HG03095 (cell line): ENCODE measurements at regions not wholly inside any gene's neighbourhood (a gene's known extent, or its start where the extent isn't known, plus 50 kb on each side); places are given as distances from the start of the nearest gene placed in this dataset.
A peak's percentile ranks its signal among the peaks of the same experiment; 100 is the strongest.

ENCODE experiments used
- ATAC-seq: cut with Tn5 transposase; IDR thresholded peaks from one replicate; pipeline ENCODE4 v1.9.1; 2021; ENCODE audit warnings: moderate library complexity; ENCODE audit not compliant: unreplicated experiment

GRCh38 chr5:116658830-116659229 lies 84.2 kb upstream of the SEMA6A start:
- ATAC-seq: no peak

DNA sequence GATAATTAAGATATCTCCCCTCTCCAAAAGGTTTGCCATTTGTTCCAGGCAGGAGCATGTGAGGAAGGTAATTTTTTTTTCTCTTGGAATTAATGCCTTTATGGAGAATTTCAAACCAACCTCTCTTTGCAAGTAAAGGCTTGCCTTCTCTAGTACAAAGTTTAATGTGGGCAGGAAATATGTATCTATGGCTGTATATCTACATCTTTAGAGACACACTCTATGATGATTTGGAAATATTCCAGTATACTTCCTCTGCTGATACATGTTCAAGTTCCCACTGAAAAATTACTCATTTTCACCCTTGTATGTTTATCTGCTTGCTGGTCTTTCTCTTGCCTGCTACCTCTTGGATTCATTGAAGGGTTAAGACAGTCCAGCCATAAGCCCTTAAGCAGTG lies 83.5 kb upstream of the SEMA6A start:
- ATAC-seq: no peak

DNA sequence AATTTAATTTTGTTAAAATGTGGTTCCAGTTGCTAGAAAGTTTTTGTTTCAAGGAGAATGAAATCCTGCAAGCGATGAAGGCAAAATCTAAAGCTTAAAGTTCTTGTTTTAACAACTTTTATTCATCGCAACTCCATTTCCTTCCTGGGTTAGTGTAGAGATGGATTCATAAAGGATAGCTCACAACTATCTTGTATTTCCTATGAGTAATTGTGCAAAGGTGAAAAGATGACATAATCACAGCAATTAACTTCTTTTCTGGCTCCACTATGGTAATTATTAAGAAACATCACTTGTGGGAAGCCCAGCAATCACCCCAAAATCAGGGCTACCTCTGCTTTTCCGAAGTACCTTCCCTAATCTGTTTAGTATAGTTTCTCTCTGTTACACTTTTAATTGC lies 80.8 kb upstream of the SEMA6A start:
- ATAC-seq: no peak

DNA sequence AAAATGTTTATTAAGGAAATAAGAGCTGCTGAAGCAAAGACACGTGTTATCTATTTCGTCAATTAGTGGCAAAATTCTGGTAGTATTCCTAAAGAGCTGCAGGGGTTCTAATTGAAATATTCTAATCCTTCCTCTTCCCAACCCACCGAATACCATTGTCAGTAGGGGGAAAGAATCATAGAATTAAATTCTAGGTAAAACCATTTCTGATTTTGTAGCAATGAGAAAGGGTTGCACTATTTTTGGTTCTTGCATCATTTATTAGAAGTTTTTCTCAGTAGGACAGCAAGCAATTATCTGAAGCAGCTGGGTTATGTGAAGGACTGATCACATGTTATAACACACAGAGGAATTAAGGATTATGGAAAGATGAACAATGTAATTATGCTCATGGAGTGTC lies 80.3 kb upstream of the SEMA6A start:
- no peak for ATAC-seq

GRCh38 chr5:116652903-116653302 lies 78.3 kb upstream of the SEMA6A start:
- ATAC-seq: no peak

GRCh38 chr5:116652196-116652729 lies 77.6 kb upstream of the SEMA6A start:
- ATAC-seq: peak; percentile 91

DNA sequence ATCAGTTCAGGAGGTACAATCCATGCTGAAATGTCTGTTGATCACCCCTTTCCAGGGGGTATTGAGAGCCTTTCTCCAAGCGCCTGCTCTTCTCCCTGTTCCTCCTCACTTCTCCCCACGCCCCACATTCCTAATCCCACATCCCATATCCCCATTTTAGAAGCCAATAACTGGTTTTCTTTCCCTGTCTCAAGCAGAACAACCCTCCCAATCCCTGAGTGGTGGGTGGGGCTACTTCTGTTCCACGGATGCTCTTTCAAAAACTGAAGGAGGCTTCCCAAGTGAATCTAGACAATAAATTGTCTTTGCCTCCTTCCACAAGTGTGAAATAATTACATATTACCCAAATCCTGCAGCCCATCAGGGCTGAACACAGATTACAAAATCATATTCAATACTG lies 77.0 kb upstream of the SEMA6A start:
- no peak for ATAC-seq

DNA sequence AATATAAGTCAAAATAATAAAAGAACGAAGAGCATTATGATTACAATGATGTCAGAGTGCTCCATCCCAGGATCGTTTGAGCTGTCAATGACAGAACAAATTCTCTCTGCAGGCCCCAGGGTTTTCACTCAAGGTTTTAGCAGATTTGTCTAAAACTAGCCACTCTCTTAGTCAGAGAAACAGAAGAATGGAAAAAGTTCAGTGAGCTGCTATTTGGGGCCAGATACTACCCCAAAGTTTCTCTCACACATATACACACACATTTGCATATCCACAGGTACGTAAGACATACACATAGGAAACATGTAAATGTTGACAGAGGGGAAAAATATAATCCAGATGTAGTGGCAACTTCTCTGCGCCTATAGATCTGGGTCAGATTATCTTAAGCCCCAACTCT lies 76.3 kb upstream of the SEMA6A start:
- no peak for ATAC-seq

GRCh38 chr5:116650544-116650943 lies 75.9 kb upstream of the SEMA6A start:
- no peak for ATAC-seq

DNA sequence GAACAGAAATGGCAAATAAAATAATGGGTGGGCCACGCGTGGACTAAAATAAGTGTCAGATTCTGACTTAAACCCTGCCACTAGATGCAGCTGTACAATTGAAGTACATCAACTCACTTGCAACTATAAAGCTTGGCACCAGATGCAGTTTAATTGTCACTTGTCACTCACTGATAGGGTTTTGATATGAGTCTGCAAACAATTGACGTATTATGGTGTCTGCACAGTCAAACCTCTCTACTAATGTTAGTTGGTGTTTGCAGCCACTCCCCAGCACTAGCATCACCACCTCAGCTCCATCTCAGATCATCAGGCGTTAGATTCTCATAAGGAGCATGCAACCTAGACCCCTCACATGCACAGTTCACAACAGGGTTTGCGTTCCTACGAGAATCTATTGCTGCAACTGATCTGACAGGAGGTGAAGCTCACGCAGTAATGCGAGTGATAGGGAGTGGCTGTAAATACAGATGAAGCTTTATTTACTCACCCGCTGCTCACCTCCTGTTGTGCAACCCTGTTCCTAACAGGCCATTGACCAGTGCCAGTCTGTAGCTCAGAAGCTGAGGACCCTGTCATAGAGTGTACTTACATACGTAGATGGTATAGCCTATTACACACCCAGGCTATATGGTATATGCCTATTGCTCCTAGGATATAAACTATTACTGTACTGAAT lies 72.1 kb upstream of the SEMA6A start:
- no peak for ATAC-seq

- no peak for ATAC-seq
Observed at GRCh38 chr5:116645627-116646026, 71.0 kb upstream of the SEMA6A start.

GRCh38 chr5:116640236-116640635 lies 65.6 kb upstream of the SEMA6A start:
- no peak for ATAC-seq

DNA sequence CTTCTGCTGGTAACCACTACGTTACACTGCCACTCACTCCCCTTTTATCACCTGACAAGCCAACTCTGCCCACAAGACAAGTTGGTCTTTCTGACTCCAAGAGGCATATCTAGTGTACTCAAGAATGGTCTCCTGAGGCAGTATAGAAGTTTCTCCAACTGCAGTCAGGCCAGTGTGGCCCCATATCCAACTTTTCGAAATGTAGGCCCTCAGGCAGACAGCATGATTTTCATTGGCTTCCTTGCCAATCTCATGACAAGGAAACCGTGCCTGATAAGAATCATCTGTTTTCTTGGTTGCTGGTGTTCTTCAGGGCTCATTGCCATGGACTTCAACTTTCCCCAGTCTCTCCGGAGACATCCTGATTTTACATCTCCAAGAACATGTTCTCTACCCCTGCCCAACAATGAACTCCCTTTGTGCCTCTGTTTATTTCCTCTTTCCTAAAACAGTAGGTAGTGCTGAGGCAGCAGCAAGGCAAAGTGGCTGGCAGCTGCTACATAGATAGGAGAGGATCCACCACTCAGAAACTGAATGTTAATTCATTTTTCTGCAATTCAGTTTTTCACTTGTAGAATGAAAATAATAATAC lies 62.6 kb upstream of the SEMA6A start:
- no peak for ATAC-seq

- ATAC-seq: peak; percentile 41
Observed at GRCh38 chr5:116632890-116633289, 58.3 kb upstream of the SEMA6A start.

GRCh38 chr5:116631147-116631546 lies 56.5 kb upstream of the SEMA6A start:
- ATAC-seq: no peak

DNA sequence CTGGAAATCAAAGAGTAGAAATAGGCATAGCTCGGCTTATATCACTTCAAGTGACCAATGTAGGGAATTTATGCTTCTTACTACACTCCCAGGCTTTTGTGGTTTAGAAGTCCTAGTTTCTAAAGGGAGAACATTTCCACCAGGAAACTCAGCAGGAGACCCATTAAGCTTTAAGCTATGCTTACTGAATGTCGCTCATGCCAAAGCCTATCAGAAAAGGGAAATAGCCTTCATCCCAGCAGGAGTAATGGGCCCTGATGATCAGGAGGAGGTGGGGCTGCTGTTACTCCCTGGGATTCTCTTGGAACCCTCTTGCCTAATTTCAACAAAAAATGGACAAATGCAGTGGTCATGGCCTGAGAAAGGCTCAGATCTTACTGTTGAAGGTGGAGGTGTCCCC lies 54.5 kb upstream of the SEMA6A start:
- no peak for ATAC-seq

- ATAC-seq: peak; percentile 88
Observed at GRCh38 chr5:116626945-116627679, 52.5 kb upstream of the SEMA6A start.

GRCh38 chr5:116626272-116626723 lies 51.7 kb upstream of the SEMA6A start:
- ATAC-seq: no peak
